Uterus (tissue), 3 donors: ENCODE measurements at regions not wholly inside any gene's neighbourhood (a gene's known extent, or its start where the extent isn't known, plus 50 kb on each side); places are given as distances from the start of the nearest gene placed in this dataset.

Experiments used
- DNase-seq, 2 donors: peaks; one replicate each; pipeline ENCODE4 v3.0.0-alpha.2; 2019 to 2020
- H3K27ac ChIP-seq, 2 donors: fragments of 200-600 bp; sonication (generic); 1 replicate in 1 of 2; 2 replicates in 1 of 2; pipeline ENCODE4 v1.5.1; 2016 to 2018
- H3K27me3 ChIP-seq, 2 donors: fragments of 200-600 bp; sonication (generic); one replicate each; pipeline ENCODE4 v1.5.1; 2018 to 2019; ENCODE audit warnings: control low read depth in 1 of 2
- H3K36me3 ChIP-seq, 2 donors: fragments of 200-600 bp; sonication (generic); one replicate each; pipeline ENCODE4 v1.5.1; 2019; ENCODE audit warnings: control low read depth in 1 of 2
- H3K4me1 ChIP-seq, 2 donors: fragments of 200-600 bp; sonication (generic); one replicate each; pipeline ENCODE4 v1.5.1; 2018 to 2019; ENCODE audit warnings: control low read depth in 1 of 2
- H3K4me3 ChIP-seq, 2 donors: fragments of 200-600 bp; sonication (generic); 1 replicate in 1 of 2; 2 replicates in 1 of 2; pipeline ENCODE4 v1.5.1; 2018 to 2019; ENCODE audit warnings: mild to moderate bottlenecking in 1 of 2
- H3K9me3 ChIP-seq, 2 donors: fragments of 200-600 bp; sonication (generic); one replicate each; pipeline ENCODE4 v1.5.1; 2019; ENCODE audit warnings: control low read depth in 1 of 2
- CTCF ChIP-seq, 4 experiments: fragments of 200-600 bp in 2 of 4; fragments of 450-650 bp in 2 of 4; sonication (generic) in 2 of 4; IDR thresholded peaks; one replicate each; pipeline ENCODE4 v1.5.1; 2016 to 2019; ENCODE audit warnings: antibody characterized with exemption in 4 of 4, mild to moderate bottlenecking in 2 of 4, moderate library complexity in 1 of 4
- POLR2A ChIP-seq, 2 donors: fragments of 450-650 bp; IDR thresholded peaks; one replicate each; pipeline ENCODE4 v1.6.1; 2016; ENCODE audit warnings: antibody characterized with exemption in 2 of 2, mild to moderate bottlenecking in 1 of 2, moderate library complexity in 1 of 2
- intact Hi-C: fragments of 100-400 bp; cut with DNase I; formaldehyde crosslinking; loops from one replicate; pipeline ENCODE4 v1.15.1; 2023; ENCODE audit warnings: low total_unique reads
- donor health status: DM: yes; HTN: yes; CAD: no.

GRCh38 chr16:86222965-86223551 lies 287.3 kb upstream of the FOXF1 start:
- peak overlapping the region in 1 of 2 donors; percentile 31 for H3K27ac ChIP-seq
- H3K36me3 ChIP-seq: no peaks in the 10 kb centered on the region
- no peak for DNase-seq
- no peaks in the 10 kb centered on the region for H3K9me3 ChIP-seq
- no peaks in the 10 kb centered on the region for H3K4me1 ChIP-seq
- intact Hi-C loops: no loop called here
- H3K27me3 ChIP-seq: no peaks in the 10 kb centered on the region
- TF ChIP-seq CTCF (IDR thresholded peaks at IDR 0.05) (no peak), POLR2A (IDR thresholded peaks at IDR 0.05) (no peak)
- H3K4me3 ChIP-seq: no peak overlapping the region

- intact Hi-C loops: no loop called here
- no peaks in the 10 kb centered on the region for H3K36me3 ChIP-seq
- no peaks in the 10 kb centered on the region for H3K27me3 ChIP-seq
- DNase-seq: no peak
- no peaks in the 10 kb centered on the region for H3K4me1 ChIP-seq
- H3K4me3 ChIP-seq: no peak overlapping the region
- no peaks in the 10 kb centered on the region for H3K9me3 ChIP-seq
- no peak overlapping the region for H3K27ac ChIP-seq
- TF ChIP-seq CTCF (IDR thresholded peaks at IDR 0.05) (no peak), POLR2A (IDR thresholded peaks at IDR 0.05) (no peak)
Observed at GRCh38 chr16:86224126-86224525, 286.2 kb upstream of the FOXF1 start.

- no peaks in the 10 kb centered on the region for H3K9me3 ChIP-seq
- intact Hi-C loops: no loop called here
Observed at GRCh38 chr16:86224629-86225028, 285.7 kb upstream of the FOXF1 start.

GRCh38 chr16:86225905-86226371 lies 284.4 kb upstream of the FOXF1 start:
- no peak overlapping the region for H3K27ac ChIP-seq
- H3K9me3 ChIP-seq: no peaks in the 10 kb centered on the region
- H3K36me3 ChIP-seq: no peaks in the 10 kb centered on the region
- no peaks in the 10 kb centered on the region for H3K4me1 ChIP-seq
- TF ChIP-seq CTCF (IDR thresholded peaks at IDR 0.05) (no peak), POLR2A (IDR thresholded peaks at IDR 0.05) (no peak)
- intact Hi-C loops: no loop called here
- no peak for DNase-seq
- H3K4me3 ChIP-seq: no peak overlapping the region
- no peaks in the 10 kb centered on the region for H3K27me3 ChIP-seq

More at GRCh38 chr16:86224629-86225028, 285.7 kb upstream of the FOXF1 start:
- no peak overlapping the region for H3K27ac ChIP-seq
- no peaks in the 10 kb centered on the region for H3K27me3 ChIP-seq
- H3K4me3 ChIP-seq: no peak overlapping the region
- TF ChIP-seq POLR2A (IDR thresholded peaks at IDR 0.05): no peak
- TF ChIP-seq CTCF (IDR thresholded peaks at IDR 0.05): no peak
- H3K4me1 ChIP-seq: no peaks in the 10 kb centered on the region
- no peak for DNase-seq
- H3K36me3 ChIP-seq: no peaks in the 10 kb centered on the region

GRCh38 chr16:86227041-86227440 lies 283.3 kb upstream of the FOXF1 start:
- H3K36me3 ChIP-seq: no peaks in the 10 kb centered on the region
- no peak overlapping the region for H3K27ac ChIP-seq
- no peaks in the 10 kb centered on the region for H3K4me1 ChIP-seq
- H3K4me3 ChIP-seq: no peak overlapping the region
- no peak for TF ChIP-seq CTCF (IDR thresholded peaks at IDR 0.05)
- no peak for TF ChIP-seq POLR2A (IDR thresholded peaks at IDR 0.05)
- H3K27me3 ChIP-seq: no peaks in the 10 kb centered on the region
- no peaks in the 10 kb centered on the region for H3K9me3 ChIP-seq
- no peak for DNase-seq
- intact Hi-C loops: no loop called here
